Ovary (tissue), 7 donors: ENCODE measurements at regions not wholly inside any gene's neighbourhood (a gene's known extent, or its start where the extent isn't known, plus 50 kb on each side); places are given as distances from the start of the nearest gene placed in this dataset.
"Not testable (repeated sequence)": the region's sequence is repeated elsewhere in the genome, so short reads cannot be mapped to it uniquely, and the experiment has no call there.

Experiments
- DNase-seq, 5 donors: peaks; one replicate each; pipeline ENCODE4 v3.0.0-alpha.2; 2019 to 2020
- H3K27ac ChIP-seq, 2 donors: fragments of 200-600 bp; one replicate each; pipeline versions ENCODE4 v1.5.1 to v1.8.0; 2019 to 2022
- H3K27me3 ChIP-seq: fragments of 200-600 bp; one replicate; pipeline ENCODE4 v1.8.0; 2022
- H3K36me3 ChIP-seq: fragments of 200-600 bp; sonication (generic); one replicate; pipeline ENCODE4 v1.5.1; 2019
- H3K4me1 ChIP-seq: one replicate; pipeline ENCODE4 v1.8.1; 2013; ENCODE audit warnings: mild to moderate bottlenecking, moderate library complexity; ENCODE audit not compliant: insufficient read depth
- H3K4me3 ChIP-seq: fragments of 200-600 bp; sonication (generic); one replicate; pipeline ENCODE4 v1.5.1; 2017
- H3K9me3 ChIP-seq, 2 donors: fragments of 200-600 bp in 1 of 2; sonication (generic) in 1 of 2; one replicate each; pipeline versions ENCODE4 v1.5.1 to v1.8.1; 2013 to 2019; ENCODE audit warnings: mild to moderate bottlenecking in 1 of 2, moderate library complexity in 1 of 2
- EP300 ChIP-seq: sonication (generic); formaldehyde crosslinking; IDR thresholded peaks from one replicate; pipeline ENCODE4 v1.6.1; 2017; ENCODE audit warnings: antibody characterized with exemption
- POLR2A ChIP-seq: fragments of 450-650 bp; IDR thresholded peaks from one replicate; pipeline ENCODE4 v1.6.1; 2017; ENCODE audit warnings: antibody characterized with exemption, mild to moderate bottlenecking, moderate library complexity
- WGBS, 3 donors: extraction: QIAGEN DNeasy Blood & Tissue Kit in 1 of 3; methylation state at CpG; one replicate each; pipeline versions ENCODE4 v1.1.5 to v1.1.7; 2013 to 2017; 5-methylcytosine and 5-hydroxymethylcytosine counted together
- intact Hi-C, 4 donors: fragments of 100-400 bp; cut with DNase I; formaldehyde crosslinking; loops; one replicate each; pipeline versions ENCODE4 v1.11.0 to v1.15.1; 2022 to 2023
- TF ChIP-seq, protein P1 (sequence below), 3 donors: fragments of 450-650 bp in 2 of 3; fragments of 200-600 bp in 1 of 3; IDR thresholded peaks; one replicate each; pipeline versions ENCODE4 v1.5.1 to v1.8.0; 2016 to 2022; ENCODE audit warnings: antibody characterized with exemption in 3 of 3, mild to moderate bottlenecking in 1 of 3
- donor health status: DM: no; HTN: no; CAD: no; lungs with moderate emphysema.
- donor health status: DM: no; HTN: no; CAD: no.
- donor health status: Bipolar disorder and iron deficiency.
- donor health status: DM: no; HTN: no; CAD: no.
- donor health status: DM: yes; HTN: yes; CAD: no.

DNA sequence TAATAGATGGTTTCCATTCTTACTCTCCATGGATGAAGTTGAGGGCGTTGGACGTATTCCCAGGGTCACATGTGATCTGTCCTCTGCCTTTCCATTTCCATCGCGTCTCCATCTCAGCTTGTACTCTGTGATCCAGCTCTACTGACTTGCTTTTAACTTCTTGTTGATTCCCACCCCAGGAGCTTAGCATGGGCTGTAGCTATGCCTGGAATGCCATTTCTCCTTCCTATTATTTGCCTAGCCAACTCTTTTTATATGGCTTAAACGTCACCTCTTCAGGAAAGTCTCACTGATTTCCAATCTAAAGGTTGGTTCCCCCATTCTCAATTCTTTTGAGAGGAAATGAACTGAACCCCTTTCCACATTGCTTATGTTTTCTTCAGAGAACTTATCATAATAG, 475.9 kb downstream of the XYLT1 start:
- Histone ChIP-seq H3K9me3 (no peaks in the 10 kb centered on the region), H3K4me1 (no peaks in the 10 kb centered on the region), H3K27ac (no peak overlapping the region), H3K4me3 (no peak overlapping the region), H3K36me3 (no peaks in the 10 kb centered on the region), H3K27me3 (no peaks in the 10 kb centered on the region)
- intact Hi-C loops = no loop called here
- DNase-seq = no peak
- TF ChIP-seq, protein P1, sequence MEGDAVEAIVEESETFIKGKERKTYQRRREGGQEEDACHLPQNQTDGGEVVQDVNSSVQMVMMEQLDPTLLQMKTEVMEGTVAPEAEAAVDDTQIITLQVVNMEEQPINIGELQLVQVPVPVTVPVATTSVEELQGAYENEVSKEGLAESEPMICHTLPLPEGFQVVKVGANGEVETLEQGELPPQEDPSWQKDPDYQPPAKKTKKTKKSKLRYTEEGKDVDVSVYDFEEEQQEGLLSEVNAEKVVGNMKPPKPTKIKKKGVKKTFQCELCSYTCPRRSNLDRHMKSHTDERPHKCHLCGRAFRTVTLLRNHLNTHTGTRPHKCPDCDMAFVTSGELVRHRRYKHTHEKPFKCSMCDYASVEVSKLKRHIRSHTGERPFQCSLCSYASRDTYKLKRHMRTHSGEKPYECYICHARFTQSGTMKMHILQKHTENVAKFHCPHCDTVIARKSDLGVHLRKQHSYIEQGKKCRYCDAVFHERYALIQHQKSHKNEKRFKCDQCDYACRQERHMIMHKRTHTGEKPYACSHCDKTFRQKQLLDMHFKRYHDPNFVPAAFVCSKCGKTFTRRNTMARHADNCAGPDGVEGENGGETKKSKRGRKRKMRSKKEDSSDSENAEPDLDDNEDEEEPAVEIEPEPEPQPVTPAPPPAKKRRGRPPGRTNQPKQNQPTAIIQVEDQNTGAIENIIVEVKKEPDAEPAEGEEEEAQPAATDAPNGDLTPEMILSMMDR (IDR thresholded peaks at IDR 0.05) = no peak
- TF ChIP-seq EP300 (no peak), POLR2A (no peak)
- 69 to 87% (median 82%) methylated on average over 5 of the region's 5 CpGs for WGBS, 3 donors

DNA sequence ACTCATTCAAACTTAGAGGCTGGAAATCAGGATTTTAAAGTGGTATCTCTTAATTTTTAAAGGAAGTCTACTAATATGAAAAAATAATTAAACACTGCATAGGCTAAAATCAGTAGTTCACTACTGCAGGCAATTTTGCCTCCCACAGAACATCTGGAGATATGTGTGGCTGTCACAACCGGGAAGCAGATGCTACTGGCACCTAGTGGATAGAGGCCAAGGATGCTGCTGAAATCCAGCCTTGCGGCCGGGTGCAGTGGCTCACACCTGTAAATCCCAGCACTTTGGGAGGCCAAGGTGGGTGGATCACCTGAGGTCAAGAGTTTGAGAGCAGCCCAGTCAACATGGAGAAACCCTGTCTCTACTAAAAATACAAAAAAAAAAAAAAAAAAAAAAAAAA, 473.9 kb downstream of the XYLT1 start:
- Histone ChIP-seq H3K9me3 (no peaks in the 10 kb centered on the region), H3K27me3 (no peaks in the 10 kb centered on the region), H3K27ac (no peak overlapping the region), H3K4me1 (no peaks in the 10 kb centered on the region), H3K36me3 (no peaks in the 10 kb centered on the region), H3K4me3 (no peak overlapping the region)
- intact Hi-C loops = no loop called here
- no peak for DNase-seq
- no peak for TF ChIP-seq EP300
- no peak for TF ChIP-seq POLR2A
- TF ChIP-seq, protein P1 (IDR thresholded peaks at IDR 0.05) = no peak
- WGBS, 3 donors = 18 to 31% (median 30%) methylated on average over 3 of the region's 3 CpGs

DNA sequence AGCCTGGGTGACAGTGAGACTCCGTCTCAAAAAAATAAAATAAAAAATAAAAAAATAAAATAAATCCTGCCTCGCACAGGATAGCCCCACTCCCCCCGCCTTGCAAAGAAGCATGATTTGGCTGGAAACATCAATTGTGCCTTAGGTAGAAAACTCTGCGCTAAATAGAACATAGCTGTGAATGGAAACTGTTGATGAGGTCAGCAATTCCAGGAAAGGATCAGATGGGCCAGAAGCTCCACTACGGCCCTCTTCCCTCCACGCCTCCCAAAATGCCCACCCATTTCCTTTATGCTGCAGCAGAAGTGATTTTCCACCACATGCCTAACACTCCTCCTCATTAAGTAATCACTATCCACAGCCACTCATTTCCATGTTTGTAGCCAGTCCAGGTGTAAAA, 473.4 kb downstream of the XYLT1 start:
- no peak for DNase-seq
- no peaks in the 10 kb centered on the region for H3K4me1 ChIP-seq
- H3K36me3 ChIP-seq = no peaks in the 10 kb centered on the region
- TF ChIP-seq, protein P1 (IDR thresholded peaks at IDR 0.05) = no peak
- TF ChIP-seq POLR2A (no peak), EP300 (no peak)
- 74 to 83% (median 75%) methylated on average over 6 of the region's 6 CpGs for WGBS, 3 donors
- intact Hi-C loops = no loop called here
- no peak overlapping the region for H3K27ac ChIP-seq
- H3K27me3 ChIP-seq = no peaks in the 10 kb centered on the region
- no peaks in the 10 kb centered on the region for H3K9me3 ChIP-seq
- H3K4me3 ChIP-seq = no peak overlapping the region

DNA sequence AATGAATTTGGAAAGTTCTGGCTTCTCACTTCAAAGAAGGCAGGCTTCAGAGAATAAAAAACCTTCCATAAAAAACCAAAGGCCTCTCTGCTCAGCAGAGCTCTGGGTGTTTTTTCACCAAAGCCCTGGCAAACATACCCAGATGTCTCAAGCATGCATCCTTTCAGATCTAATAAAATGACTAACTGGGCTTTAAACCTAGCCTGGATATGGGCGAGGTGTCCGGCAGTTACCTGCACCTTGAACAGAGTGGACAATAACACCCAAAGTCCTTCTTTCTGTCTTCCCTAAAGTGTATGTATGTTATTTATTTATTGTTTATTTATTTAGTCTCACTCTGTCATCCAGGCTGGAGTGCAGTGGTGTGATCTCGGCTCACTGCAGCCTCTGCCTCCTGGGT, 469.3 kb downstream of the XYLT1 start:
- TF ChIP-seq, protein P1 (IDR thresholded peaks at IDR 0.05) = no peak
- no peak for TF ChIP-seq EP300
- no peak for TF ChIP-seq POLR2A
- Histone ChIP-seq H3K4me3 (no peak overlapping the region), H3K27ac (no peak overlapping the region), H3K9me3 (no peaks in the 10 kb centered on the region), H3K27me3 (no peaks in the 10 kb centered on the region), H3K4me1 (no peaks in the 10 kb centered on the region), H3K36me3 (no peaks in the 10 kb centered on the region)
- no peak for DNase-seq
- WGBS, 3 donors = 55 to 71% (median 63%) methylated on average over 3 of the region's 3 CpGs
- intact Hi-C loops = no loop called here

DNA sequence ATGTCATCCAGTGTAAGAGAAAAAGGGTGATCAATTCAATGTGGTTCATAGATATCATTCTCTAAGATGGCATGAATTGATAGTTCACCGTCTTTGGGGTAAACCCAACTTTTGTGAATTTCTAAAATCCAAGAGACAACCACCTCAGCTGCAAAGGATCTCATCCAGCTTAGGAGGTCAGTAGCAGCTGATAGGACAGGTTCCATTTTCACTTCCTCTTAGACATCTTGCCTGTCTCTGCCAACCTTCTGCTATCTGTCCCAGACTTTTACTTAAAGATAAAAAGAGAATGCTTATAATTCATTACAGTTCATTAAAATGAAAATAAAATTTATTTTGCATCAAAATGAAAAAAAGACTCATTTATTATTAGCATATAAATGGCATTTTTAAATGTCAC, 468.2 kb downstream of the XYLT1 start:
- H3K4me3 ChIP-seq = no peak overlapping the region
- intact Hi-C loops = no loop called here
- H3K27ac ChIP-seq = no peak overlapping the region
- DNase-seq = no peak
- H3K4me1 ChIP-seq = no peaks in the 10 kb centered on the region
- H3K9me3 ChIP-seq = no peaks in the 10 kb centered on the region
- TF ChIP-seq POLR2A = no peak
- TF ChIP-seq, protein P1 (IDR thresholded peaks at IDR 0.05) = no peak
- no peak for TF ChIP-seq EP300
- no peaks in the 10 kb centered on the region for H3K27me3 ChIP-seq
- H3K36me3 ChIP-seq = no peaks in the 10 kb centered on the region
- 66 to 71% (median 68%) methylated on average over 1 of the region's 1 CpG for WGBS, 3 donors

DNA sequence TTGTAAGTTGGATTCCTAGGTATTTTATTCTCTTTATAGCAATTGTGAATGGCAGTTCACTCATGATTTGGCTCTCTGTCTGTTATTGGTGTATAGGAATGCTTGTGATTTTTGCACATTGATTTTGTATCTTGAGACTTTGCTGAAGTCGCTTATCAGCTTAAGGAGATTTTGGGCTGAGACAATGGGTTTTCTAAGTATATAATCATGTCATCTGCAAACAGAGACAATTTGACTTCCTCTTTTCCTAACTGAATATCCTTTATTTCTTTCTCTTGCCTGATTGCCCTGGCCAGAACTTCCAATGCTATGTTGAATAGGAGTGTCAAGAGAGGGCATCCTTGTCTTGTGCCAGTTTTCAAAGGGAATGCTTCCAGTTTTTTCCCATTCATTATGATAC, 464.8 kb downstream of the XYLT1 start:
- DNase-seq, H3K27ac ChIP-seq, H3K9me3 ChIP-seq, intact Hi-C loops, H3K27me3 ChIP-seq, H3K4me3 ChIP-seq, H3K36me3 ChIP-seq, H3K4me1 ChIP-seq: not testable (repeated sequence)
- 83 to 88% (median 86%) methylated on average over 1 of the region's 1 CpG for WGBS, 3 donors
